Activated CD4-positive, alpha-beta T cell treated with anti-CD3 and anti-CD28 coated beads, Interleukin-2, Interleukin-6, amounts not matched to agents 100 ng/mL and 50 ng/mL, durations not matched to agents 16 hours and 8 hours (primary cell): ENCODE measurements at regions not wholly inside any gene's neighbourhood (a gene's known extent, or its start where the extent isn't known, plus 50 kb on each side); places are given as distances from the start of the nearest gene placed in this dataset.

Source experiments
- DNase-seq: peaks from one replicate; pipeline ENCODE4 v3.0.0-alpha.2; 2020

- no peak for DNase-seq
These were observed 542.8 kb downstream of the IRS1 start for GRCh38 chr2:226256709-226257376.

- DNase-seq = no peak
These were observed 543.4 kb downstream of the IRS1 start for GRCh38 chr2:226256237-226256636.

GRCh38 chr2:226251661-226252060 lies 548.0 kb downstream of the IRS1 start:
- DNase-seq = no peak

- no peak for DNase-seq
These were observed 552.0 kb downstream of the IRS1 start for GRCh38 chr2:226247289-226248275.

- DNase-seq = no peak
These were observed 565.4 kb downstream of the IRS1 start for GRCh38 chr2:226234187-226234586.

GRCh38 chr2:226233388-226233787 lies 566.2 kb downstream of the IRS1 start:
- DNase-seq = no peak

GRCh38 chr2:226228080-226228479 lies 571.5 kb downstream of the IRS1 start:
- no peak for DNase-seq

- no peak for DNase-seq
These were observed 572.3 kb downstream of the IRS1 start for GRCh38 chr2:226227341-226227740.

GRCh38 chr2:226223704-226224103 lies 575.9 kb downstream of the IRS1 start:
- DNase-seq = no peak

- DNase-seq = no peak
These were observed 579.1 kb downstream of the IRS1 start for GRCh38 chr2:226220511-226220910.

- DNase-seq = no peak
These were observed 582.4 kb downstream of the IRS1 start for GRCh38 chr2:226217191-226217590.

- no peak for DNase-seq
These were observed 583.0 kb downstream of the IRS1 start for GRCh38 chr2:226216575-226216974.

- peak; percentile 63 for DNase-seq
These were observed 583.6 kb downstream of the IRS1 start for GRCh38 chr2:226215902-226216503.

GRCh38 chr2:226213717-226214116 lies 585.9 kb downstream of the IRS1 start:
- DNase-seq = no peak

- DNase-seq = no peak
These were observed 588.2 kb downstream of the IRS1 start for GRCh38 chr2:226211439-226211838.

- DNase-seq = no peak
These were observed 590.9 kb downstream of the IRS1 start for GRCh38 chr2:226208726-226209125.

- DNase-seq = no peak
These were observed 591.9 kb downstream of the IRS1 start for GRCh38 chr2:226207671-226208070.

GRCh38 chr2:226199555-226199954 lies 600.1 kb downstream of the IRS1 start:
- DNase-seq = no peak

- no peak for DNase-seq
These were observed 600.7 kb downstream of the IRS1 start for GRCh38 chr2:226198956-226199355.

GRCh38 chr2:226190479-226191252 lies 609.0 kb downstream of the IRS1 start:
- DNase-seq = no peak

- no peak for DNase-seq
These were observed 610.6 kb downstream of the IRS1 start for GRCh38 chr2:226189061-226189460.

GRCh38 chr2:226187616-226188015 lies 612.0 kb downstream of the IRS1 start:
- no peak for DNase-seq

GRCh38 chr2:226187156-226187555 lies 612.5 kb downstream of the IRS1 start:
- no peak for DNase-seq
